H1 (cell line): ENCODE measurements at regions not wholly inside any gene's neighbourhood (a gene's known extent, or its start where the extent isn't known, plus 50 kb on each side); places are given as distances from the start of the nearest gene placed in this dataset.

ENCODE experiments used
- CTCF ChIA-PET: fragments of 300-600 bp; sonication (Branson Sonifier 250); formaldehyde crosslinking; loops from one replicate; lab custom pipeline; 2021; ENCODE audit not compliant: partially characterized antibody; lab: Charles Lee
- POLR2A ChIA-PET: fragments of 300-600 bp; sonication (Branson Sonifier 250); formaldehyde crosslinking; loops from one replicate; lab custom pipeline; 2021; ENCODE audit warnings: inconsistent platforms; ENCODE audit not compliant: partially characterized antibody; lab: Charles Lee
- DNase-seq, 2 experiments: peaks; one replicate each; pipeline versions ENCODE4 v3.0.0 to v3.0.0-alpha.2; 2010 to 2022; ENCODE audit warnings: low spot score in 2 of 2, low read depth in 1 of 2, mixed read lengths in 1 of 2
- FAIRE-seq: peaks from 2 replicates; lab custom pipeline; 2011; peaks lifted over from hg19 to GRCh38; lab: Jason Lieb, UNC
- H2AFZ ChIP-seq: 2 replicates; pipeline ENCODE4 v1.8.1; 2012; ENCODE audit warnings: low read length, inconsistent platforms
- H2AK5ac ChIP-seq: 2 replicates; pipeline ENCODE4 v1.6.1; 2013; ENCODE audit warnings: low read depth, low read length
- H2BK120ac ChIP-seq: replicated peaks from 2 replicates; pipeline ENCODE3; 2013; ENCODE audit warnings: low read depth, low read length, inconsistent platforms
- H2BK12ac ChIP-seq: 2 replicates; pipeline ENCODE4 v1.6.1; 2013; ENCODE audit warnings: low read depth, low read length
- H2BK15ac ChIP-seq: 2 replicates; pipeline ENCODE4 v1.6.1; 2013; ENCODE audit warnings: low read length
- H2BK20ac ChIP-seq: 2 replicates; pipeline ENCODE4 v1.6.1; 2013; ENCODE audit warnings: low read length
- H2BK5ac ChIP-seq: 2 replicates; pipeline ENCODE4 v1.6.1; 2013; ENCODE audit warnings: low read depth, low read length
- H3K14ac ChIP-seq: 2 replicates; pipeline ENCODE4 v1.6.1; 2013; ENCODE audit warnings: inconsistent platforms; ENCODE audit not compliant: insufficient read length
- H3K18ac ChIP-seq: 2 replicates; pipeline ENCODE4 v1.6.1; 2013; ENCODE audit warnings: low read length; ENCODE audit errors: extremely low read depth
- H3K23ac ChIP-seq: 2 replicates; pipeline ENCODE4 v1.6.1; 2013; ENCODE audit warnings: inconsistent platforms; ENCODE audit not compliant: insufficient read length
- H3K23me2 ChIP-seq: 2 replicates; pipeline ENCODE4 v1.6.1; 2013; ENCODE audit warnings: low read depth, low read length
- H3K27ac ChIP-seq: 2 replicates; pipeline ENCODE4 v1.6.1; 2011; ENCODE audit warnings: low read depth, low read length, inconsistent platforms
- H3K27me3 ChIP-seq, 4 experiments: replicated peaks in 1 of 4; 1 replicate in 1 of 4; 2 replicates in 3 of 4; pipeline versions ENCODE4 v1.6.1 to v1.8.1; 2011 to 2013; ENCODE audit warnings: low read length in 3 of 4, mild to moderate bottlenecking in 3 of 4, inconsistent platforms in 2 of 4, mixed read lengths in 2 of 4, moderate library complexity in 1 of 4; ENCODE audit not compliant: control insufficient read depth in 3 of 4, insufficient read depth in 3 of 4; ENCODE audit errors: extremely low read depth in 1 of 4
- H3K36me3 ChIP-seq, 4 experiments: 2 replicates each; pipeline versions ENCODE4 v1.6.1 to v1.8.1; 2011 to 2013; ENCODE audit warnings: mild to moderate bottlenecking in 4 of 4, low read length in 3 of 4, moderate library complexity in 2 of 4, control low read depth in 1 of 4, inconsistent platforms in 1 of 4; ENCODE audit not compliant: insufficient read depth in 4 of 4, control insufficient read depth in 2 of 4
- H3K4ac ChIP-seq: replicated peaks from 2 replicates; pipeline ENCODE3; 2013; ENCODE audit warnings: low read length, low read depth, mixed read lengths, inconsistent platforms; ENCODE audit not compliant: insufficient read length
- H3K4me1 ChIP-seq, 4 experiments: replicated peaks in 1 of 4; 1 replicate in 1 of 4; 2 replicates in 3 of 4; pipeline versions ENCODE4 v1.6.1 to v1.8.1; 2011 to 2013; ENCODE audit warnings: low read length in 3 of 4, inconsistent platforms in 2 of 4, mixed read lengths in 1 of 4; ENCODE audit not compliant: insufficient read depth in 4 of 4, control insufficient read depth in 3 of 4
- H3K4me2 ChIP-seq, 2 experiments: 2 replicates each; pipeline versions ENCODE4 v1.6.1 to v1.8.1; 2011 to 2013; ENCODE audit warnings: low read depth in 2 of 2, low read length in 2 of 2, control low read depth in 1 of 2, inconsistent platforms in 1 of 2, mild to moderate bottlenecking in 1 of 2; ENCODE audit not compliant: insufficient read depth in 1 of 2
- H3K4me3 ChIP-seq, 4 experiments: fragments of 200-600, 300-600 bp in 1 of 4; sonication (generic), shearing (Covaris generic), sonication (Bioruptor Twin) in 1 of 4; 2 replicates each; pipeline versions ENCODE4 v1.5.1 to v1.8.1; 2011 to 2016; ENCODE audit warnings: low read length in 4 of 4, low read depth in 3 of 4, control low read depth in 2 of 4, inconsistent platforms in 2 of 4, mild to moderate bottlenecking in 2 of 4, mixed read lengths in 1 of 4, moderate library complexity in 1 of 4; ENCODE audit not compliant: insufficient read depth in 2 of 4; ENCODE audit errors: extremely low read depth in 1 of 4
- H3K56ac ChIP-seq: replicated peaks from 2 replicates; pipeline ENCODE3; 2013; ENCODE audit warnings: low read depth, mild to moderate bottlenecking, mixed read lengths, low read length, inconsistent platforms; ENCODE audit not compliant: insufficient read length
- H3K79me1 ChIP-seq: 2 replicates; pipeline ENCODE4 v1.6.1; 2013; ENCODE audit warnings: low read depth, low read length, control low read depth
- H3K79me2 ChIP-seq, 2 experiments: 2 replicates each; pipeline versions ENCODE4 v1.6.1 to v1.8.1; 2012 to 2013; ENCODE audit warnings: low read length in 2 of 2, mild to moderate bottlenecking in 2 of 2, inconsistent platforms in 1 of 2; ENCODE audit not compliant: insufficient read depth in 2 of 2, control insufficient read depth in 1 of 2
- H3K9ac ChIP-seq, 4 experiments: replicated peaks in 1 of 4; 1 replicate in 1 of 4; 2 replicates in 3 of 4; pipeline versions ENCODE4 v1.6.1 to v1.8.1; 2011 to 2013; ENCODE audit warnings: low read depth in 3 of 4, low read length in 3 of 4, control low read depth in 2 of 4, mild to moderate bottlenecking in 2 of 4, moderate library complexity in 2 of 4, inconsistent platforms in 1 of 4; ENCODE audit errors: extremely low read depth in 1 of 4
- H3K9me3 ChIP-seq, 2 experiments: 2 replicates each; pipeline versions ENCODE4 v1.6.1 to v1.8.1; 2012 to 2013; ENCODE audit warnings: mild to moderate bottlenecking in 2 of 2, moderate library complexity in 2 of 2, control low read depth in 1 of 2, inconsistent platforms in 1 of 2, low read depth in 1 of 2, low read length in 1 of 2, mixed read lengths in 1 of 2; ENCODE audit not compliant: insufficient read depth in 2 of 2
- H4K20me1 ChIP-seq, 2 experiments: replicated peaks in 1 of 2; 2 replicates each; pipeline versions ENCODE3 to v1.8.1; 2011 to 2013; ENCODE audit warnings: inconsistent platforms in 2 of 2, low read length in 2 of 2, mild to moderate bottlenecking in 1 of 2; ENCODE audit not compliant: insufficient read depth in 2 of 2, control insufficient read depth in 1 of 2
- H4K5ac ChIP-seq: 2 replicates; pipeline ENCODE4 v1.6.1; 2013; ENCODE audit warnings: low read length, low read depth, mixed read lengths, inconsistent platforms; ENCODE audit not compliant: insufficient read length
- H4K8ac ChIP-seq: 2 replicates; pipeline ENCODE4 v1.8.0; 2013; ENCODE audit warnings: mild to moderate bottlenecking, moderate library complexity, low read length, inconsistent platforms; ENCODE audit not compliant: insufficient read depth; ENCODE audit errors: extremely low read depth
- H4K91ac ChIP-seq: replicated peaks from 2 replicates; pipeline ENCODE3; 2013; ENCODE audit warnings: low read length, mixed read lengths, inconsistent platforms; ENCODE audit not compliant: insufficient read length
- BCL11A ChIP-seq, 2 experiments: IDR thresholded peaks; one replicate each; pipeline ENCODE4 v1.6.1; 2011; ENCODE audit warnings: low read depth in 2 of 2, low read length in 2 of 2, mild to moderate bottlenecking in 2 of 2
- CEBPB ChIP-seq: IDR thresholded peaks from 2 replicates; pipeline ENCODE4 v1.6.1; 2012; ENCODE audit warnings: low read depth, low read length
- EGR1 ChIP-seq: IDR thresholded peaks from 2 replicates; pipeline ENCODE4 v1.6.1; 2011; ENCODE audit warnings: low read depth, low read length, borderline replicate concordance
- HDAC2 ChIP-seq, 2 experiments: fragments of 300-600 bp in 1 of 2; sonication (generic) in 1 of 2; IDR thresholded peaks; 2 replicates each; pipeline ENCODE4 v1.6.1; 2011 to 2012; ENCODE audit warnings: low read depth in 2 of 2, low read length in 2 of 2, mild to moderate bottlenecking in 2 of 2, moderate library complexity in 2 of 2, borderline replicate concordance in 1 of 2, inconsistent platforms in 1 of 2
- HDAC6 ChIP-seq: IDR thresholded peaks from one replicate; pipeline ENCODE4 v1.7.1; 2012; ENCODE audit warnings: low read depth, mild to moderate bottlenecking, inconsistent platforms, low read length, moderate library complexity
- JUND ChIP-seq: IDR thresholded peaks from 2 replicates; pipeline ENCODE4 v1.6.1; 2011; ENCODE audit warnings: mild to moderate bottlenecking, improper control_type of control experiment, low read length
- KDM1A ChIP-seq: fragments of 200-600, 300-600 bp; sonication (generic); IDR thresholded peaks from 2 replicates; pipeline ENCODE4 v1.7.1; 2016; ENCODE audit warnings: mild to moderate bottlenecking, low read length, borderline replicate concordance
- KDM5A ChIP-seq: fragments of 200-600 bp; IDR thresholded peaks from 2 replicates; pipeline ENCODE4 v1.7.1; 2012; ENCODE audit warnings: mild to moderate bottlenecking, low read length, inconsistent platforms, mixed read lengths
- MAX ChIP-seq: IDR thresholded peaks from 2 replicates; pipeline ENCODE4 v1.6.1; 2012; ENCODE audit warnings: inconsistent platforms
- POLR2AphosphoS5 ChIP-seq: IDR thresholded peaks from 2 replicates; pipeline ENCODE4 v1.6.1; 2011; ENCODE audit warnings: low read depth, low read length
- POU5F1 ChIP-seq: IDR thresholded peaks from 2 replicates; pipeline ENCODE4 v1.6.1; 2011; ENCODE audit warnings: low read depth, mild to moderate bottlenecking, low read length, moderate library complexity
- RXRA ChIP-seq: IDR thresholded peaks from 2 replicates; pipeline ENCODE4 v1.6.1; 2011; ENCODE audit warnings: low read depth, mild to moderate bottlenecking, low read length, moderate library complexity; ENCODE audit not compliant: insufficient read depth
- WGBS, 2 experiments: shearing (Covaris generic) in 1 of 2; methylation state at CpG; one replicate each; pipeline versions ENCODE4 v1.1.6 to v1.1.7; 2013 to 2015; ENCODE audit warnings: low lambda C conversion rate in 2 of 2, mixed read lengths in 2 of 2, inconsistent platforms in 1 of 2, low coverage in 1 of 2, missing lambda C conversion rate in 1 of 2; ENCODE audit not compliant: insufficient replicate concordance in 2 of 2, insufficient coverage in 1 of 2, insufficient read length in 1 of 2; ENCODE audit errors: extremely low coverage in 1 of 2, missing lambda C conversion rate in 1 of 2; 5-methylcytosine and 5-hydroxymethylcytosine counted together

- Histone ChIP-seq H3K36me3 (no peaks in the 10 kb centered on the region), H3K23me2 (no peaks in the 10 kb centered on the region)
- TF ChIP-seq POU5F1 (no peak), POLR2AphosphoS5 (no peak), BCL11A (IDR thresholded peaks at IDR 0.05; ENCODE audit: low read depth in 2 of 2, low read length in 2 of 2) (no peak), JUND (no peak), HDAC6 (no peak), EGR1 (no peak), KDM5A (no peak), RXRA (no peak), KDM1A (no peak), HDAC2 (IDR thresholded peaks at IDR 0.05; ENCODE audit: borderline replicate concordance in 1 of 2, low read depth in 2 of 2, low read length in 2 of 2) (no peak), MAX (no peak), CEBPB (no peak)
- TF ChIP-seq, all 59 proteins: peak for 0
- Histone ChIP-seq H3K4me2 (no peak overlapping the region), H2BK12ac (no peak overlapping the region), H3K9ac (no peak overlapping the region), H3K27me3 (no peaks in the 10 kb centered on the region), H4K8ac (no peak overlapping the region), H2BK120ac (no peak overlapping the region), H3K27ac (no peak overlapping the region), H4K20me1 (no peaks in the 10 kb centered on the region), H3K79me1 (no peaks in the 10 kb centered on the region), H3K23ac (no peak overlapping the region), H4K91ac (no peak overlapping the region), H2AK5ac (no peak overlapping the region), H3K14ac (no peak overlapping the region), H3K56ac (no peak overlapping the region), H4K5ac (no peak overlapping the region), H2BK5ac (no peak overlapping the region), H2AFZ (no peak overlapping the region), H3K18ac (no peak overlapping the region), H3K79me2 (no peaks in the 10 kb centered on the region), H3K4me3 (no peak overlapping the region), H3K4ac (no peak overlapping the region), H2BK15ac (no peak overlapping the region), H2BK20ac (no peak overlapping the region), H3K9me3 (peaks cover 8 to 13% of the 10 kb centered on the region in 2 experiments; a peak in 3 of 4 replicates), H3K4me1 (no peaks in the 10 kb centered on the region)
- FAIRE-seq: no peak
- ChIA-PET POLR2A (interaction anchor here (0.7 kb wide), 1 partner anchor 794 kb away, joined by 3 read pairs; no protein-coding TSS in a partner anchor), CTCF (interaction anchor here (0.9 kb wide), 1 partner anchor 38 kb away, joined by 3 read pairs; no protein-coding TSS in a partner anchor)
- 90% methylated on average over 1 of the region's 1 CpG; no CpG with 5 or more reads in 1 of the 2 experiments for WGBS, 2 experiments
- DNase-seq: no peak
These were observed 50.4 kb upstream of the PRSS50 start for GRCh38 chr3:46768061-46768460.
